SK-N-SH (cell line): ENCODE measurements at regions not wholly inside any gene's neighbourhood (a gene's known extent, or its start where the extent isn't known, plus 50 kb on each side); places are given as distances from the start of the nearest gene placed in this dataset.
"Not testable (repeated sequence)": the region's sequence is repeated elsewhere in the genome, so short reads cannot be mapped to it uniquely, and the experiment has no call there.

Experiments
- CTCF ChIA-PET: fragments of 300-600, 350-600 bp; formaldehyde crosslinking; extraction: SDS; loops from one replicate; lab custom pipeline; 2021; lab: Yijun Ruan, JAX
- POLR2A ChIA-PET: fragments of 350-600 bp; sonication (Branson Sonifier 250); formaldehyde crosslinking; extraction: SDS; loops from one replicate; lab custom pipeline; 2020; ENCODE audit warnings: antibody characterized with exemption, inconsistent platforms; lab: Yijun Ruan, JAX
- DNase-seq: peaks from one replicate; pipeline ENCODE4 v3.0.0; 2012
- H2AFZ ChIP-seq: fragments of 200-600 bp; sonication (generic); 2 replicates; pipeline ENCODE4 v1.8.1; 2016; ENCODE audit warnings: antibody characterized with exemption, mild to moderate bottlenecking, low read depth
- H3F3A ChIP-seq: fragments of 200-600 bp; sonication (generic); replicated peaks from 2 replicates; pipeline ENCODE3; 2016; ENCODE audit warnings: antibody characterized with exemption, mild to moderate bottlenecking; ENCODE audit not compliant: insufficient read depth
- H3K27ac ChIP-seq, 2 experiments: fragments of 200-500 bp in 1 of 2; fragments of 200-600 bp in 1 of 2; sonication (Bioruptor generic) in 1 of 2; sonication (generic), shearing (Covaris generic) in 1 of 2; 2 replicates each; pipeline versions ENCODE4 v1.5.1 to v1.6.1; 2014 to 2016; ENCODE audit warnings: low read depth in 2 of 2, inconsistent platforms in 1 of 2, low read length in 1 of 2, mild to moderate bottlenecking in 1 of 2, mixed read lengths in 1 of 2
- H3K27me3 ChIP-seq: fragments of 200-600 bp; sonication (generic), shearing (Covaris generic); 2 replicates; pipeline ENCODE4 v1.6.1; 2016; ENCODE audit warnings: mixed run types; ENCODE audit not compliant: insufficient read depth
- H3K36me3 ChIP-seq, 2 experiments: fragments of 200-500 bp in 1 of 2; fragments of 200-600 bp in 1 of 2; sonication (Bioruptor generic) in 1 of 2; sonication (generic) in 1 of 2; replicated peaks in 1 of 2; 2 replicates each; pipeline versions ENCODE3 to v1.5.1; 2014 to 2016; ENCODE audit warnings: low read length in 1 of 2, mild to moderate bottlenecking in 1 of 2; ENCODE audit not compliant: insufficient read depth in 2 of 2, control insufficient read depth in 1 of 2
- H3K4me1 ChIP-seq, 2 experiments: fragments of 200-500 bp in 1 of 2; fragments of 200-600 bp in 1 of 2; sonication (Bioruptor generic) in 1 of 2; sonication (generic), shearing (Covaris generic) in 1 of 2; 2 replicates each; pipeline versions ENCODE4 v1.5.1 to v1.6.1; 2014 to 2016; ENCODE audit warnings: low read depth in 1 of 2, low read length in 1 of 2, mixed run types in 1 of 2; ENCODE audit not compliant: insufficient read depth in 2 of 2, control insufficient read depth in 1 of 2
- H3K4me2 ChIP-seq: fragments of 200-600 bp; sonication (generic), shearing (Covaris generic); 2 replicates; pipeline ENCODE4 v1.6.1; 2017; ENCODE audit warnings: mixed run types
- H3K4me3 ChIP-seq, 2 experiments: fragments of 200-500 bp in 1 of 2; fragments of 200-600 bp in 1 of 2; sonication (Bioruptor generic) in 1 of 2; sonication (generic), shearing (Covaris generic) in 1 of 2; 2 replicates each; pipeline versions ENCODE4 v1.5.1 to v1.8.1; 2014 to 2016; ENCODE audit warnings: low read depth in 2 of 2, inconsistent platforms in 1 of 2, low read length in 1 of 2, mild to moderate bottlenecking in 1 of 2, mixed read lengths in 1 of 2, moderate library complexity in 1 of 2
- H3K79me2 ChIP-seq: fragments of 200-600 bp; sonication (generic); 2 replicates; pipeline ENCODE4 v1.8.1; 2017; ENCODE audit warnings: mild to moderate bottlenecking; ENCODE audit not compliant: insufficient read depth
- H3K9ac ChIP-seq: fragments of 200-600 bp; sonication (generic); 2 replicates; pipeline ENCODE4 v1.6.1; 2017; ENCODE audit warnings: mixed run types
- H3K9me2 ChIP-seq: fragments of 200-600 bp; sonication (generic); 2 replicates; pipeline ENCODE4 v1.6.1; 2017; ENCODE audit warnings: mixed run types
- H3K9me3 ChIP-seq: fragments of 200-600 bp; sonication (generic); 2 replicates; pipeline ENCODE4 v1.6.1; 2017; ENCODE audit warnings: mixed run types, mild to moderate bottlenecking, moderate library complexity
- H4K20me1 ChIP-seq: fragments of 200-600 bp; sonication (generic); 2 replicates; pipeline ENCODE4 v1.6.1; 2017; ENCODE audit warnings: mild to moderate bottlenecking, mixed run types; ENCODE audit not compliant: insufficient read depth
- CTCF ChIP-seq: fragments of 200-600 bp; sonication (generic); IDR thresholded peaks from 2 replicates; pipeline ENCODE4 v1.6.1; 2017; ENCODE audit warnings: antibody characterized with exemption, mild to moderate bottlenecking, moderate library complexity
- RAD21 ChIP-seq: IDR thresholded peaks from 2 replicates; pipeline ENCODE4 v1.6.1; 2012; ENCODE audit warnings: mild to moderate bottlenecking, low read length
- SMC3 ChIP-seq: IDR thresholded peaks from 2 replicates; pipeline ENCODE4 v1.6.1; 2012; ENCODE audit warnings: low read depth, low read length, improper control_type of control experiment
- WGBS: methylation state at CpG from one replicate; pipeline ENCODE4 v1.1.6; 2017; ENCODE audit warnings: low lambda C conversion rate; 5-methylcytosine and 5-hydroxymethylcytosine counted together

GRCh38 chr9:85818971-85819370 is 77.2 kb upstream of the AGTPBP1 start:
- not testable (repeated sequence) for DNase-seq, H3F3A ChIP-seq
- peak; percentile 10; the same call in 1 of the 2 replicates for TF ChIP-seq SMC3
- TF ChIP-seq RAD21, result peak; percentile 55
- peak; percentile 63 for TF ChIP-seq CTCF
- TF ChIP-seq, all 33 proteins: peak for 3; not testable (repeated sequence) for 30
- WGBS, result 12% methylated on average over 2 of the region's 2 CpGs
- POLR2A ChIA-PET, H3K27me3 ChIP-seq, H3K9me3 ChIP-seq, H3K36me3 ChIP-seq, H3K4me2 ChIP-seq, H4K20me1 ChIP-seq, H3K79me2 ChIP-seq, H3K4me1 ChIP-seq, H3K4me3 ChIP-seq, H3K9ac ChIP-seq, H3K9me2 ChIP-seq, H3K27ac ChIP-seq: not testable (repeated sequence)
- H2AFZ ChIP-seq, result peak overlapping the region; percentile 46; the same call in 1 of the 2 replicates
- CTCF ChIA-PET, result interaction anchor here (0.6 to 1.1 kb wide), 3 partner anchors 81 to 421 kb away, joined by 3 to 4 read pairs (median 3); no protein-coding TSS in a partner anchor

DNA sequence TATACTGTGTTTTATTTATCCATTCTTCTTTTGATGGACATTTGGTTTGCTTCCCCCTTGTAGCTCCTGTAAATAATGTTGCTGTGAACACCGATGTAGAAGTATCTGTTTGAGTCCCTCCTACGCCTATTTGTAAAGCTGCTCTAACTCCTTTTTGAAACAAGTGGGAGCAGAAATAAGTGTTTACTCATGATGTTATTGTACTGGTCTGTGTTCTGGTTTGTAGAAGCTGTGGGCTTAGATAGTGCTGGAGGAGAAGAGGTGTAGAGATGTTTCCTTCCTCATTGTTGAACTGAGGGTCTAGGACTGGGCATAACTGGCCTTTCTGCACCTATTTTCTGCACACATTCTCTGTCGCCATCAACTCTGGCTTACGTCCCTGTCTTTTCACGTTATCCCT is 78.8 kb upstream of the AGTPBP1 start:
- 97% methylated on average over 5 of the region's 5 CpGs for WGBS
- POLR2A ChIA-PET, result not testable (repeated sequence)

GRCh38 chr9:85824949-85825348 is 83.2 kb upstream of the AGTPBP1 start:
- peak; percentile 4 for DNase-seq
- H3K36me3 ChIP-seq, H3K9me3 ChIP-seq, H3K4me1 ChIP-seq, H3K9ac ChIP-seq, H3K4me2 ChIP-seq, H3K79me2 ChIP-seq, H4K20me1 ChIP-seq, H3K27ac ChIP-seq, H3K4me3 ChIP-seq, H3K27me3 ChIP-seq, H2AFZ ChIP-seq, H3F3A ChIP-seq, H3K9me2 ChIP-seq, POLR2A ChIA-PET: not testable (repeated sequence)
- CTCF ChIA-PET, result interaction anchor here (0.8 kb wide), 1 partner anchor 76 kb away, joined by 4 read pairs; no protein-coding TSS in a partner anchor
- TF ChIP-seq RAD21 (peak; percentile 36), CTCF (peak; percentile 43)
- 60% methylated on average over 1 of the region's 1 CpG for WGBS

More for the DNA sequence above, 78.8 kb upstream of the AGTPBP1 start:
- H3K9ac ChIP-seq, DNase-seq, H3K79me2 ChIP-seq, H3K4me3 ChIP-seq, H2AFZ ChIP-seq, H3K9me2 ChIP-seq, H3K9me3 ChIP-seq, H4K20me1 ChIP-seq, H3K4me1 ChIP-seq, H3K27ac ChIP-seq, H3K27me3 ChIP-seq, H3K36me3 ChIP-seq, H3K4me2 ChIP-seq, H3F3A ChIP-seq: not testable (repeated sequence)
- CTCF ChIA-PET, result interaction anchor here (1.2 kb wide), 1 partner anchor 16 kb away, joined by 3 read pairs; no protein-coding TSS in a partner anchor

DNA sequence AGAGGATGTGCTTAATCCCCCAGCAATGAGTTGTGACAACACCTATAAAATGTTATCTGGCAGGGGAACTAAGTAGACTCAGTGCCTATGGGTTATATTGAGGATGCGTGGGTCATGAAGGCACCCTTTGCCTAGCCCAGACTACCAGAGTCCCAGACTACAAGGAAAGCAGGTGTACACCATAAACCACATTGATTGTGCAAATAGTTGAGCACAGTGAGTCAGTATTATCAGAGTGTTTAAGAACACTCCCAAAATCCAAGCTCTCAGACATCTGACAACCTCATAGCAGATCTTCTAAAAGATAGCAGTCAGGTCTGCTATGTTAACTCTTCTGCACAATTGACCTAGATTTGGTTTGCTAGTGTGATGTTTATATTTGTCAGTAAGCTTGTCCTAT is 92.8 kb upstream of the AGTPBP1 start:
- H3K4me1 ChIP-seq, H3K36me3 ChIP-seq, H3K4me2 ChIP-seq, H3K9me3 ChIP-seq, H3K9ac ChIP-seq, CTCF ChIA-PET, H3K27ac ChIP-seq, H3K27me3 ChIP-seq, H3F3A ChIP-seq, POLR2A ChIA-PET, H3K79me2 ChIP-seq, H4K20me1 ChIP-seq, H3K4me3 ChIP-seq, H2AFZ ChIP-seq, H3K9me2 ChIP-seq: not testable (repeated sequence)
- 83% methylated on average over 1 of the region's 1 CpG for WGBS
- DNase-seq, result peak; percentile 5

DNA sequence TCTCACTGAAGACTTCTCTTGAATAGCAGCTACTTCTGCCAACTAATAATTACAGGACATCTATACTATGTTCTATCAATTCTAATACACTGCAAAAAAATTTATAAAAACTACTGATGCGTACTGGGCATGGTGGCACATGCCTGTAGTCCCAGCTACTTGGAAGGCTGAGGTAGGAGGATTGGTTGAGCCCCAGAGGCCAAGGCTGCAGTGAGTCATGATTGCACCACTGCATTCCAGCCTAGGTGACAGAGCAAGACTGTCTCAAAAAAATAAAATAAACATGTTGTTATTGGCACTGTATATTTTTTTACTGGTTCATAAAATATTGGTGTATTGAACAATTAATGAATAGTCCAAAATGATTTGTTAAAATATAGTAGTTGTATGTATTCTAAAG is 97.0 kb upstream of the NAA35 start:
- H3K79me2 ChIP-seq, H3K9me3 ChIP-seq, CTCF ChIA-PET, H3K4me1 ChIP-seq, H2AFZ ChIP-seq, H4K20me1 ChIP-seq, POLR2A ChIA-PET, H3K27me3 ChIP-seq, H3K9me2 ChIP-seq, H3F3A ChIP-seq, H3K4me3 ChIP-seq, H3K9ac ChIP-seq, H3K4me2 ChIP-seq, H3K27ac ChIP-seq, DNase-seq: not testable (repeated sequence)
- peaks cover 7 to 11% of the 10 kb centered on the region in 2 experiments for H3K36me3 ChIP-seq
- 100% methylated on average over 1 of the region's 1 CpG for WGBS
